ENCODE measurements at regions not wholly inside any gene's neighbourhood (a gene's known extent, or its start where the extent isn't known, plus 50 kb on each side); places are given as distances from the start of the nearest gene placed in this dataset.
A peak's percentile ranks its signal among the peaks of the same experiment; 100 is the strongest.

- Histone ChIP-seq H3K27ac (ENCODE audit: low read depth in 1 of 3, low read length in 2 of 3) (no peak overlapping the region), H3K36me3 (ENCODE audit: control insufficient read depth in 3 of 3, insufficient read depth in 2 of 3, low read depth in 1 of 3, low read length in 3 of 3) (no peaks in the 10 kb centered on the region), H3K27me3 (ENCODE audit: control insufficient read depth in 3 of 3, insufficient read depth in 3 of 3, low read length in 3 of 3) (no peaks in the 10 kb centered on the region), H3K4me1 (ENCODE audit: control insufficient read depth in 3 of 3, insufficient read depth in 2 of 3, low read depth in 1 of 3, low read length in 2 of 3) (no peaks in the 10 kb centered on the region), H3K9me3 (ENCODE audit: control insufficient read depth in 2 of 2, insufficient read depth in 1 of 2, low read depth in 1 of 2, low read length in 1 of 2) (no peaks in the 10 kb centered on the region), H3K4me3 (ENCODE audit: low read depth in 1 of 3, low read length in 3 of 3) (no peak overlapping the region)
- 92 to 94% (median 92%) methylated on average over 4 of the region's 4 CpGs for WGBS, 3 donors
- DNase-seq (no peak), FAIRE-seq (no peak)
Observed at GRCh38 chr2:41772697-41773096, 275.1 kb upstream of the PKDCC start.

DNA sequence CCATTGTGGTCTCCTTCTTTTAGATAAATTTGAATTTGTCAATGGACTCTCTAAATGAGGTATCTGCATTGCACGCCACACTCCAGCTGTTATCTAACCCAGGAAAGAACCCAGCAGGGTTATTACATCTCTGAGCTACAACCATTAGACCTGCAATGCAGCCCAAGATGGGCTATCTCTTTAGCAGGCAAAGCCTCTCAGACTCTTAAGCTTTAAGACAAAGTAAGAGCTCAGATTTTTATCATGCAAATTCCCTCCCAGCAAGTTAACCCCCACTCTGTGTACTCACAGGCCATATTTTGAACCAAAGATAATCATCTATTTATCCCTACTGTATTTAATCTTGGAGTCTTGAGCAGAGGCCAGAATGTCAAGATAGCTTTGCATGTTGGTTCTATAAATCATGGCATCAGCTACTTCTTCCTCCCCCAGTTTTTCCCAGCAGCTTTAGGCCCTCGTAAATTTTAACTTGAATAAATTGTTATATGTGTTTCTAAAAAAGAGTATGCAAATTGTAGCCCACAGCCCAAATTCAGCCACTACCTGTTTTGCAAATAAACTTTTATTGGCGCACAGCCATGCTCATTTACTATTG lies 273.7 kb upstream of the PKDCC start:
- no peak for DNase-seq
- no peak for FAIRE-seq
- 73 to 84% (median 81%) methylated on average over 3 of the region's 3 CpGs for WGBS, 3 donors
- no peak overlapping the region for H3K4me3 ChIP-seq (ENCODE audit: low read depth in 1 of 3, low read length in 3 of 3)
- H3K9me3 ChIP-seq (ENCODE audit: control insufficient read depth in 2 of 2, insufficient read depth in 1 of 2, low read depth in 1 of 2, low read length in 1 of 2), result no peaks in the 10 kb centered on the region
- H3K27me3 ChIP-seq (ENCODE audit: control insufficient read depth in 3 of 3, insufficient read depth in 3 of 3, low read length in 3 of 3), result no peaks in the 10 kb centered on the region
- no peaks in the 10 kb centered on the region for H3K36me3 ChIP-seq (ENCODE audit: control insufficient read depth in 3 of 3, insufficient read depth in 2 of 3, low read depth in 1 of 3, low read length in 3 of 3)
- H3K4me1 ChIP-seq (ENCODE audit: control insufficient read depth in 3 of 3, insufficient read depth in 2 of 3, low read depth in 1 of 3, low read length in 2 of 3), result no peaks in the 10 kb centered on the region
- H3K27ac ChIP-seq (ENCODE audit: low read depth in 1 of 3, low read length in 2 of 3), result no peak overlapping the region

- H3K27ac ChIP-seq (ENCODE audit: low read depth in 1 of 3, low read length in 2 of 3), result no peak overlapping the region
- DNase-seq (no peak), FAIRE-seq (no peak)
- no peaks in the 10 kb centered on the region for H3K9me3 ChIP-seq (ENCODE audit: control insufficient read depth in 2 of 2, insufficient read depth in 1 of 2, low read depth in 1 of 2, low read length in 1 of 2)
- 57 to 77% (median 66%) methylated on average over 4 of the region's 4 CpGs for WGBS, 3 donors
- H3K27me3 ChIP-seq (ENCODE audit: control insufficient read depth in 3 of 3, insufficient read depth in 3 of 3, low read length in 3 of 3), result no peaks in the 10 kb centered on the region
- no peak overlapping the region for H3K4me3 ChIP-seq (ENCODE audit: low read depth in 1 of 3, low read length in 3 of 3)
- H3K36me3 ChIP-seq (ENCODE audit: control insufficient read depth in 3 of 3, insufficient read depth in 2 of 3, low read depth in 1 of 3, low read length in 3 of 3), result no peaks in the 10 kb centered on the region
- no peaks in the 10 kb centered on the region for H3K4me1 ChIP-seq (ENCODE audit: control insufficient read depth in 3 of 3, insufficient read depth in 2 of 3, low read depth in 1 of 3, low read length in 2 of 3)
Observed at GRCh38 chr2:41775366-41776025, 272.3 kb upstream of the PKDCC start.

DNA sequence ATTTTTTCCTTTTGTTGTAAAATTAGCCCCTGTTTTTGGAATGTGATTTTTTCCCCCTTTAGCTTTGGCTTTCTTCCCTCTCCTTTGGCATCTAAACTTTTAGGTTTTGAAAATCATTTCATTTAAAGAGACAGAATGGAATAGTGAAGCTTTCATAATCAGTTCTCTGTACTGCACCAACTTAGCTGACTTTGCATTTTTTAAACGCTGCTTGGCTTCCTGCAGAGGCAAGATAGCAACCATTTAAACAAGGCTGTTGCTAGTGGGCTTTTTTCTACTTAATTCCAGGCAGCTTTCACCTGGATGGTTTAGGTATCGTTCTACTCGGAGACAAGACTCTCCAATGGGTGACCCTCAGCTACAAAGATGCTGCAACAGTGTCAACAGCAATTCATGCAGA lies 267.9 kb upstream of the PKDCC start:
- FAIRE-seq (no peak), DNase-seq (no peak)
- 48 to 54% (median 51%) methylated on average over 3 of the region's 3 CpGs for WGBS, 3 donors
- Histone ChIP-seq H3K36me3 (ENCODE audit: control insufficient read depth in 3 of 3, insufficient read depth in 2 of 3, low read depth in 1 of 3, low read length in 3 of 3) (no peaks in the 10 kb centered on the region), H3K4me3 (ENCODE audit: low read depth in 1 of 3, low read length in 3 of 3) (no peak overlapping the region), H3K9me3 (ENCODE audit: control insufficient read depth in 2 of 2, insufficient read depth in 1 of 2, low read depth in 1 of 2, low read length in 1 of 2) (no peaks in the 10 kb centered on the region), H3K4me1 (ENCODE audit: control insufficient read depth in 3 of 3, insufficient read depth in 2 of 3, low read depth in 1 of 3, low read length in 2 of 3) (no peaks in the 10 kb centered on the region), H3K27me3 (ENCODE audit: control insufficient read depth in 3 of 3, insufficient read depth in 3 of 3, low read length in 3 of 3) (no peaks in the 10 kb centered on the region), H3K27ac (ENCODE audit: low read depth in 1 of 3, low read length in 2 of 3) (no peak overlapping the region)

DNA sequence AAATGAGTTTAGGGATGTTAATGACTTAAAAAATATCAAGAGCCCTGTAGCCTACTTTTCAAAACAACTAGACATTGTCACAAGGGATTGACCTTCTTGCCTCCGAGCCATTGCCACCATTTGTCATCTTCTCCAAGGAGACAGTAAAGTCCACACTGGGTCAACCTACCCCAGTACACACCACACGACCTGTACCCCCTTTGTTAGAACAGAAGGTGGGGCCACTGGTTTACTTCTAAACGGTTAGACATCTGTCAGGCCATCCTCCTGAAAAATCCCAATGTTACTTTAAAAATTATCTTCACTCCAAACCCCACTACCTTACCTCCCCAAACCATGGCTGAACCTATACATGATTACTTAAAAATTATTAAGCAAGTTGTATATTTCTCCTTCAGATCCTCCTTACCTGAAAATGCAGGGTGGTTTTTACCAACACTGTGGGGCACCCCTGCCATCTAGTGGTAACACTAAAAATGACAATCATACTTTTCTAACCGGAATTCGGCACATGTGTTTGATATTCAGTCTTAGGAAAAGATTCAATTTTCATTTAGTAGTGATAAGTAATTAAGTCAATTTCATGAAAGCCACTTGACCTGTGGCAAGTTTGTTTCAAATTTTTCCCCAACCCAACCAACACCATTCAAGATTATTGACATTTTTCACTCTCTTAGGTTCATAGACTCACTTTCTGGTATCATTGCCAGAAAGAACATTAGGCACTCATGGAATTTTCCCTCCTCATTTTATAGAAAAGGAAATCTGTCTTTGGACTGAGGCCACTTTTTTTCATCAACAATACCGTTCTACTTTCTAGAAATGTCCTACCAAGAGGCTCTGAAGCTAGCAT lies 265.3 kb upstream of the PKDCC start:
- H3K4me1 ChIP-seq (ENCODE audit: control insufficient read depth in 3 of 3, insufficient read depth in 2 of 3, low read depth in 1 of 3, low read length in 2 of 3), result no peaks in the 10 kb centered on the region
- H3K27me3 ChIP-seq (ENCODE audit: control insufficient read depth in 3 of 3, insufficient read depth in 3 of 3, low read length in 3 of 3), result peaks cover 0 to 4% (median 0%) of the 10 kb centered on the region in 3 donors
- 9 to 32% (median 19%) methylated on average over 6 of the region's 6 CpGs for WGBS, 3 donors
- FAIRE-seq (peak; percentile 86), DNase-seq (peak; percentile 43 to 58)
- no peak overlapping the region for H3K4me3 ChIP-seq (ENCODE audit: low read depth in 1 of 3, low read length in 3 of 3)
- no peak overlapping the region for H3K27ac ChIP-seq (ENCODE audit: low read depth in 1 of 3, low read length in 2 of 3)
- H3K9me3 ChIP-seq (ENCODE audit: control insufficient read depth in 2 of 2, insufficient read depth in 1 of 2, low read depth in 1 of 2, low read length in 1 of 2), result no peaks in the 10 kb centered on the region
- no peaks in the 10 kb centered on the region for H3K36me3 ChIP-seq (ENCODE audit: control insufficient read depth in 3 of 3, insufficient read depth in 2 of 3, low read depth in 1 of 3, low read length in 3 of 3)

- 72 to 85% (median 85%) methylated on average over 6 of the region's 6 CpGs for WGBS, 3 donors
- Histone ChIP-seq H3K9me3 (ENCODE audit: control insufficient read depth in 2 of 2, insufficient read depth in 1 of 2, low read depth in 1 of 2, low read length in 1 of 2) (no peaks in the 10 kb centered on the region), H3K36me3 (ENCODE audit: control insufficient read depth in 3 of 3, insufficient read depth in 2 of 3, low read depth in 1 of 3, low read length in 3 of 3) (no peaks in the 10 kb centered on the region), H3K27me3 (ENCODE audit: control insufficient read depth in 3 of 3, insufficient read depth in 3 of 3, low read length in 3 of 3) (peaks cover 0 to 6% (median 0%) of the 10 kb centered on the region in 3 donors), H3K4me1 (ENCODE audit: control insufficient read depth in 3 of 3, insufficient read depth in 2 of 3, low read depth in 1 of 3, low read length in 2 of 3) (no peaks in the 10 kb centered on the region), H3K27ac (ENCODE audit: low read depth in 1 of 3, low read length in 2 of 3) (no peak overlapping the region), H3K4me3 (ENCODE audit: low read depth in 1 of 3, low read length in 3 of 3) (no peak overlapping the region)
- FAIRE-seq (no peak), DNase-seq (no peak)
Observed at GRCh38 chr2:41784496-41784895, 263.3 kb upstream of the PKDCC start.

DNA sequence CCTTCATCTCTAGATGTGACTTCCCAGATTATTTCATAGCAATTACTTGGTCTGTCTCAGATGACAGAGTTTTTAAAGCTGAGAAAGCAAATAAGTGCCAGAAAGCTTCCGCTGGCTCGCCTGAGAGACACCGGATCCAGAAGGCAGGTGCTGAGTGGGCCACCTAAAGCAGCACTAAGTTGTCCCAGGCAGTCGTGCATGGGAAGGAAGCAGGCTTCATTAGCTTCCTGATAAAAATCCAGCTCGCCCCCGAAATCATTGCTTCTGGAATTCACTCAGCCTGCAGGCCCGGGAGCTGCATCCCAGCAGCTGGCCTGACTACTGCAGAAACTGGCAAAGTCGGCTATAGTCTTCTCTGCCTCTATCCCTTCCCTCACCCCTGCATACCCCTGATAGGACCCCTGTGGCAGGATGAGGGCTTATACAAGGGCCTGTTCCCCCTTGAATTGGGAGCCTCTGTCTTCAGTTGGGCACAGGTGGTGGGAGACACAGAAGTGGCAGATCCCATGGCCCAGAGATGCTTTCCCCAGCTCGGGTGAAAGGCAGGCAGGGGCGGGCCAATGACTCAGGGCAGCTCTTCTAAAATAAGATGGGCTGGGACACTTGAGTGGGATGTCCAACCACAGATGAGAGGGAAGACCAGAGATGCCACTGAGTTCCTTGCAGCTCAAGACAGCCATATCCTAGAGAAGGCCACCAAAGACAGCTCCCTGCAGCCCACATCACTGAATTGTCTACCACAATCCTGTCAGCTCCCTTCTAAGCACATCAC lies 262.4 kb upstream of the PKDCC start:
- no peaks in the 10 kb centered on the region for H3K4me1 ChIP-seq (ENCODE audit: control insufficient read depth in 3 of 3, insufficient read depth in 2 of 3, low read depth in 1 of 3, low read length in 2 of 3)
- peaks cover 0 to 6% (median 0%) of the 10 kb centered on the region in 3 donors for H3K27me3 ChIP-seq (ENCODE audit: control insufficient read depth in 3 of 3, insufficient read depth in 3 of 3, low read length in 3 of 3)
- H3K4me3 ChIP-seq (ENCODE audit: low read depth in 1 of 3, low read length in 3 of 3), result no peak overlapping the region
- no peak overlapping the region for H3K27ac ChIP-seq (ENCODE audit: low read depth in 1 of 3, low read length in 2 of 3)
- DNase-seq (no peak), FAIRE-seq (no peak)
- no peaks in the 10 kb centered on the region for H3K9me3 ChIP-seq (ENCODE audit: control insufficient read depth in 2 of 2, insufficient read depth in 1 of 2, low read depth in 1 of 2, low read length in 1 of 2)
- no peaks in the 10 kb centered on the region for H3K36me3 ChIP-seq (ENCODE audit: control insufficient read depth in 3 of 3, insufficient read depth in 2 of 3, low read depth in 1 of 3, low read length in 3 of 3)
- 70 to 76% (median 74%) methylated on average over 10 of the region's 10 CpGs for WGBS, 3 donors

DNA sequence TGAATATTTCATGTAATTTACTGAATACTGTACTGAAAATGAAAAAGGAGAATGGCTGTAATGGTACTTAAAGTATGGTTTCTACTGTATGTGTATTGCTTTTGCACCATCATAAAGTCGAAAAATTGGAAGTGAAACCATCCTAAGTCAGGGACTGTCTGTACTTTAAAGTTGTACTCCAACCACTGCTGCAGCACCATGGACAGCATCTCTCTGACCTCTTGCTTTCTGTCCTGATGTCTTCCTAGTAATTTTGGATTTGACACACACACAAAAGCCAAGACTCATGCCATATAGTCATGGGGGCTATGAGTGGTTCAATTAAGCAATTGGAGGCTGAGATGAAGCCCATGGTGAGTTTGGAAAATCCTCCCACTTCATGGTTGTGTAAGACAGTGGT lies 256.3 kb upstream of the PKDCC start:
- FAIRE-seq, result no peak
- peak; percentile 2 to 46 for DNase-seq
- H3K27me3 ChIP-seq (ENCODE audit: control insufficient read depth in 3 of 3, insufficient read depth in 3 of 3, low read length in 3 of 3), result peaks cover 0 to 2% (median 2%) of the 10 kb centered on the region in 3 donors
- no peak overlapping the region for H3K4me3 ChIP-seq (ENCODE audit: low read depth in 1 of 3, low read length in 3 of 3)
- no peak overlapping the region for H3K27ac ChIP-seq (ENCODE audit: low read depth in 1 of 3, low read length in 2 of 3)
- no peaks in the 10 kb centered on the region for H3K36me3 ChIP-seq (ENCODE audit: control insufficient read depth in 3 of 3, insufficient read depth in 2 of 3, low read depth in 1 of 3, low read length in 3 of 3)
- WGBS, 3 donors, result 19 to 51% (median 21%) methylated on average over 1 of the region's 1 CpG
- no peaks in the 10 kb centered on the region for H3K4me1 ChIP-seq (ENCODE audit: control insufficient read depth in 3 of 3, insufficient read depth in 2 of 3, low read depth in 1 of 3, low read length in 2 of 3)
- no peaks in the 10 kb centered on the region for H3K9me3 ChIP-seq (ENCODE audit: control insufficient read depth in 2 of 2, insufficient read depth in 1 of 2, low read depth in 1 of 2, low read length in 1 of 2)
